ENCODE measurements at regions not wholly inside any gene's neighbourhood (a gene's known extent, or its start where the extent isn't known, plus 50 kb on each side); places are given as distances from the start of the nearest gene placed in this dataset.

GRCh38 chr3:154764856-154765640 is 315.1 kb upstream of the MME start:
- Histone ChIP-seq H3K4me1 (ENCODE audit: insufficient read depth, low read length) (no peaks in the 10 kb centered on the region), H3K36me3 (ENCODE audit: insufficient read depth, low read length) (no peaks in the 10 kb centered on the region), H3K9ac (ENCODE audit: low read depth, low read length) (no peak overlapping the region), H3K9me3 (ENCODE audit: insufficient read depth, low read depth, low read length) (peaks cover 3% of the 10 kb centered on the region; the same call in 1 of the 2 replicates), H3K4me3 (ENCODE audit: low read length) (no peak overlapping the region), H3K27ac (ENCODE audit: low read depth, low read length) (no peak overlapping the region), H3K27me3 (ENCODE audit: insufficient read depth, low read length) (no peaks in the 10 kb centered on the region)
- WGBS, result 81% methylated on average over 2 of the region's 3 CpGs

- Histone ChIP-seq H3K9ac (ENCODE audit: low read depth, low read length) (no peak overlapping the region), H3K27ac (ENCODE audit: low read depth, low read length) (no peak overlapping the region), H3K27me3 (ENCODE audit: insufficient read depth, low read length) (no peaks in the 10 kb centered on the region), H3K36me3 (ENCODE audit: insufficient read depth, low read length) (no peaks in the 10 kb centered on the region), H3K9me3 (ENCODE audit: insufficient read depth, low read depth, low read length) (peaks cover 3% of the 10 kb centered on the region; the same call in 1 of the 2 replicates), H3K4me1 (ENCODE audit: insufficient read depth, low read length) (no peaks in the 10 kb centered on the region), H3K4me3 (ENCODE audit: low read length) (no peak overlapping the region)
- 94% methylated on average over 2 of the region's 3 CpGs for WGBS
Observed at GRCh38 chr3:154762486-154762885, 317.6 kb upstream of the MME start.

DNA sequence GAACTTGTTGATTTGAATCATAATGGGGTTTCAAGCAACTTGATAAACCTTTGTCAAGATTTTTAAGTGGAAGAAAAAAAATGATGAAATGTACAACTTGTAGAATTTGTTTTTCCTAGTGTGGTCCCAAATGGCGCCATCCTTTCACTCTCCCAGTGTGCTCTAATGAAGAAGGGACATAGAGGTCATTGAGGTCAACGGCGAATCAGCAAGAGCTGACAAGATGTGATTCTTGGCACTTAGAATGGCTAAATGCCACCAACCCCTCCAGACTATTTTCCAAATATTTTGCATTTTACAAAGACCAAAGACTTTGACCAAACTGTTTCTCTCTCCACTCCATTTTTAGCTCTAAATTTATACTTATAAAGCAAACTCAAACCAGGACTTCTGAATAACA is 320.2 kb upstream of the MME start:
- H3K36me3 ChIP-seq (ENCODE audit: insufficient read depth, low read length), result no peaks in the 10 kb centered on the region
- H3K27ac ChIP-seq (ENCODE audit: low read depth, low read length), result no peak overlapping the region
- no peak overlapping the region for H3K9ac ChIP-seq (ENCODE audit: low read depth, low read length)
- no peak overlapping the region for H3K4me3 ChIP-seq (ENCODE audit: low read length)
- 96% methylated on average over 3 of the region's 3 CpGs for WGBS
- no peaks in the 10 kb centered on the region for H3K27me3 ChIP-seq (ENCODE audit: insufficient read depth, low read length)
- no peaks in the 10 kb centered on the region for H3K9me3 ChIP-seq (ENCODE audit: insufficient read depth, low read depth, low read length)
- no peaks in the 10 kb centered on the region for H3K4me1 ChIP-seq (ENCODE audit: insufficient read depth, low read length)

- H3K4me1 ChIP-seq (ENCODE audit: insufficient read depth, low read length), result no peaks in the 10 kb centered on the region
- WGBS, result 80% methylated on average over 3 of the region's 5 CpGs
- H3K36me3 ChIP-seq (ENCODE audit: insufficient read depth, low read length), result no peaks in the 10 kb centered on the region
- H3K9me3 ChIP-seq (ENCODE audit: insufficient read depth, low read depth, low read length), result no peaks in the 10 kb centered on the region
- no peak overlapping the region for H3K4me3 ChIP-seq (ENCODE audit: low read length)
- H3K27ac ChIP-seq (ENCODE audit: low read depth, low read length), result no peak overlapping the region
- no peaks in the 10 kb centered on the region for H3K27me3 ChIP-seq (ENCODE audit: insufficient read depth, low read length)
- no peak overlapping the region for H3K9ac ChIP-seq (ENCODE audit: low read depth, low read length)
Observed at GRCh38 chr3:154758109-154758868, 321.8 kb upstream of the MME start.

DNA sequence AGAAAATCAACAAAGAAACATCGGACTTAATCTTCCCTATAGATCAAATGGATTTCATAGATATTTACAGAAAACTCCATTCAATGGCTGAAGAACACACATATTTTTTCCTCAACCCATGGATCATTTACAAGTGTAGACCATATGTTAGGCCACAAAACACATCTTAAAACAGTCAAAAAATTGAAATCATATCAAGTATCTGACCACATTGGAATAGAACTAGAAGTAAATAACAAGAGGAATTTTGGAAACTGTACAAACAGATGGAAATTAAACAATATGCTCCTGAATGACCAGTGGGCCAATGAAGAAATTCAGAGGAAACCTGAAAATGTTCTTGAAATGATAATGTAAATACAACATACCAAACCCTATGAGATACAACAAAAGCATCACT is 323.1 kb upstream of the GPR149 start:
- H3K4me3 ChIP-seq (ENCODE audit: low read length), result no peak overlapping the region
- no peaks in the 10 kb centered on the region for H3K36me3 ChIP-seq (ENCODE audit: insufficient read depth, low read length)
- no peaks in the 10 kb centered on the region for H3K9me3 ChIP-seq (ENCODE audit: insufficient read depth, low read depth, low read length)
- H3K9ac ChIP-seq (ENCODE audit: low read depth, low read length), result no peak overlapping the region
- no peaks in the 10 kb centered on the region for H3K27me3 ChIP-seq (ENCODE audit: insufficient read depth, low read length)
- 100% methylated on average over 1 of the region's 1 CpG for WGBS
- H3K4me1 ChIP-seq (ENCODE audit: insufficient read depth, low read length), result no peaks in the 10 kb centered on the region
- H3K27ac ChIP-seq (ENCODE audit: low read depth, low read length), result no peak overlapping the region

- Histone ChIP-seq H3K9me3 (ENCODE audit: insufficient read depth, low read depth, low read length) (no peaks in the 10 kb centered on the region), H3K4me3 (ENCODE audit: low read length) (no peak overlapping the region), H3K36me3 (ENCODE audit: insufficient read depth, low read length) (no peaks in the 10 kb centered on the region), H3K9ac (ENCODE audit: low read depth, low read length) (no peak overlapping the region), H3K27me3 (ENCODE audit: insufficient read depth, low read length) (no peaks in the 10 kb centered on the region), H3K4me1 (ENCODE audit: insufficient read depth, low read length) (no peaks in the 10 kb centered on the region), H3K27ac (ENCODE audit: low read depth, low read length) (no peak overlapping the region)
- 91% methylated on average over 3 of the region's 3 CpGs for WGBS
Observed at GRCh38 chr3:154749514-154749913, 319.5 kb upstream of the GPR149 start.

DNA sequence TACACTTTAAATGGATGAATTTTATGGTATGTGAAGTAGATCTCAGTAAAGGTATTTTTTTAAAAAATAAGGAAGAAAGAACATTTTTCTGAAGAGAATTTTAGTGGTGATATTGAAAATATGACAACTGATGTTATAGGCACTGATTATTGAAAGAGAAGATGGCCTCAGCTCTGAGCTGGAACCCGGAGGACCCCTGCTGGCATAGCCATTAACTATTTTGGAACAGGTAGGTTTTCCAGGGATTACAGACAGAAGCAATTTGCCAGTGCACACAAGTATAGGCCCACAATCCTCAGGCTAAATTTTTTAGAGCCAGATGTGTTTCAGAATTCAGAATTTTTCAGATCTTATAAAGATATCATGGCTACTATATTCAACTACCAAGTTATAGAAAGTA is 315.9 kb upstream of the GPR149 start:
- H3K27me3 ChIP-seq (ENCODE audit: insufficient read depth, low read length), result no peaks in the 10 kb centered on the region
- H3K9ac ChIP-seq (ENCODE audit: low read depth, low read length), result no peak overlapping the region
- no peaks in the 10 kb centered on the region for H3K36me3 ChIP-seq (ENCODE audit: insufficient read depth, low read length)
- no peak overlapping the region for H3K4me3 ChIP-seq (ENCODE audit: low read length)
- H3K27ac ChIP-seq (ENCODE audit: low read depth, low read length), result no peak overlapping the region
- H3K4me1 ChIP-seq (ENCODE audit: insufficient read depth, low read length), result no peaks in the 10 kb centered on the region
- 0 out of 2 replicates have a peak, but pooled peaks cover 3% of the 10 kb centered on the region for H3K9me3 ChIP-seq (ENCODE audit: insufficient read depth, low read depth, low read length)
- WGBS, result 71% methylated on average over 1 of the region's 1 CpG

GRCh38 chr3:154745122-154745521 is 315.1 kb upstream of the GPR149 start:
- Histone ChIP-seq H3K4me3 (ENCODE audit: low read length) (no peak overlapping the region), H3K4me1 (ENCODE audit: insufficient read depth, low read length) (no peaks in the 10 kb centered on the region), H3K36me3 (ENCODE audit: insufficient read depth, low read length) (no peaks in the 10 kb centered on the region), H3K27me3 (ENCODE audit: insufficient read depth, low read length) (no peaks in the 10 kb centered on the region), H3K9me3 (ENCODE audit: insufficient read depth, low read depth, low read length) (0 out of 2 replicates have a peak, but pooled peaks cover 3% of the 10 kb centered on the region), H3K9ac (ENCODE audit: low read depth, low read length) (no peak overlapping the region), H3K27ac (ENCODE audit: low read depth, low read length) (no peak overlapping the region)

DNA sequence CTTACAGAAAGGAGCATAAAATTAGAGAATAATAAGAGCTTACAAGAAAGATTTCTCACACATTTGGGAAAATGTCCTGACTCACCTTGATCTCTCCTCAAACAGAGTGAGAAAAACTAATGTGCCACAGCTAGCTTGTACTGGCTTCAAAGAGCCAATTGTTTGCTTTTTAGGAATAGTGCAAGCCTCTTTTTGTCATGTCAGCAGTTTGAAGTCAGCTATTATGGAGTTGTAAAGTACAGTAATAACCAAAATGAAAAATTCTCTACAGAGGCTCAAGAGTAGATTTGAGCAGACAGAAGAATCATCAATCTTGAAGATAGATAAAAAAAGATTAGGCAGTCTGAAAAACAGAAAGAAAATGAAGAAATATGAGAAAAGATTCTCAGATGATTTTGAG is 313.4 kb upstream of the GPR149 start:
- H3K4me3 ChIP-seq (ENCODE audit: low read length), result no peak overlapping the region
- H3K4me1 ChIP-seq (ENCODE audit: insufficient read depth, low read length), result no peaks in the 10 kb centered on the region
- no peaks in the 10 kb centered on the region for H3K27me3 ChIP-seq (ENCODE audit: insufficient read depth, low read length)
- 0 out of 2 replicates have a peak, but pooled peaks cover 3% of the 10 kb centered on the region for H3K9me3 ChIP-seq (ENCODE audit: insufficient read depth, low read depth, low read length)
- H3K27ac ChIP-seq (ENCODE audit: low read depth, low read length), result no peak overlapping the region
- H3K36me3 ChIP-seq (ENCODE audit: insufficient read depth, low read length), result no peaks in the 10 kb centered on the region
- no peak overlapping the region for H3K9ac ChIP-seq (ENCODE audit: low read depth, low read length)

GRCh38 chr3:154734468-154734867 is 304.5 kb upstream of the GPR149 start:
- Histone ChIP-seq H3K9me3 (ENCODE audit: insufficient read depth, low read depth, low read length) (no peaks in the 10 kb centered on the region), H3K4me1 (ENCODE audit: insufficient read depth, low read length) (no peaks in the 10 kb centered on the region), H3K36me3 (ENCODE audit: insufficient read depth, low read length) (no peaks in the 10 kb centered on the region), H3K4me3 (ENCODE audit: low read length) (no peak overlapping the region), H3K9ac (ENCODE audit: low read depth, low read length) (no peak overlapping the region), H3K27me3 (ENCODE audit: insufficient read depth, low read length) (no peaks in the 10 kb centered on the region), H3K27ac (ENCODE audit: low read depth, low read length) (no peak overlapping the region)
- 82% methylated on average over 1 of the region's 1 CpG for WGBS

GRCh38 chr3:154730186-154730585 is 300.2 kb upstream of the GPR149 start:
- no peaks in the 10 kb centered on the region for H3K9me3 ChIP-seq (ENCODE audit: insufficient read depth, low read depth, low read length)
- no peaks in the 10 kb centered on the region for H3K4me1 ChIP-seq (ENCODE audit: insufficient read depth, low read length)
- no peaks in the 10 kb centered on the region for H3K27me3 ChIP-seq (ENCODE audit: insufficient read depth, low read length)
- no peak overlapping the region for H3K9ac ChIP-seq (ENCODE audit: low read depth, low read length)
- WGBS, result 95% methylated on average over 1 of the region's 1 CpG
- H3K36me3 ChIP-seq (ENCODE audit: insufficient read depth, low read length), result no peaks in the 10 kb centered on the region
- H3K4me3 ChIP-seq (ENCODE audit: low read length), result no peak overlapping the region
- no peak overlapping the region for H3K27ac ChIP-seq (ENCODE audit: low read depth, low read length)
